ENCODE measurements at regions not wholly inside any gene's neighbourhood (a gene's known extent, or its start where the extent isn't known, plus 50 kb on each side); places are given as distances from the start of the nearest gene placed in this dataset.

GRCh38 chr6:163963205-163964120 lies 548.9 kb downstream of the QKI start:
- Histone ChIP-seq H3F3A (ENCODE audit: insufficient read depth, low read length, poor library complexity, severe bottlenecking) (no peaks in the 10 kb centered on the region), H3K27me3 (ENCODE audit: insufficient read depth, low read depth, low read length) (no peaks in the 10 kb centered on the region), H3K27ac (ENCODE audit: low read length) (no peak overlapping the region), H2AFZ (ENCODE audit: low read depth, low read length) (no peak overlapping the region), H3K4me2 (ENCODE audit: low read length) (no peak overlapping the region), H3K4me3 (ENCODE audit: low read length) (no peak overlapping the region), H3K9me3 (ENCODE audit: low read length) (no peaks in the 10 kb centered on the region), H3K36me3 (ENCODE audit: insufficient read depth, low read length) (no peaks in the 10 kb centered on the region), H3K79me2 (replicated peaks; ENCODE audit: insufficient read depth, low read length) (no peaks in the 10 kb centered on the region), H3K9me2 (ENCODE audit: insufficient read depth, low read length) (no peaks in the 10 kb centered on the region), H3K9ac (ENCODE audit: low read length) (no peak overlapping the region), H4K20me1 (ENCODE audit: insufficient read depth) (no peaks in the 10 kb centered on the region)
- TF ChIP-seq MXI1 (conservative IDR thresholded peaks at IDR 0.05; ENCODE audit: poor library complexity, severe bottlenecking) (no peak), TAF1 (IDR thresholded peaks at IDR 0.05; ENCODE audit: low read depth) (no peak), POLR2AphosphoS5 (IDR thresholded peaks at IDR 0.05) (no peak), EP300 (conservative IDR thresholded peaks at IDR 0.05; ENCODE audit: poor library complexity, severe bottlenecking) (no peak), CTCF (IDR thresholded peaks at IDR 0.05; ENCODE audit: poor library complexity, severe bottlenecking) (no peak), SMC3 (conservative IDR thresholded peaks at IDR 0.05; ENCODE audit: poor library complexity) (no peak), REST (IDR thresholded peaks at IDR 0.05; ENCODE audit: borderline replicate concordance) (no peak)

GRCh38 chr6:163962627-163963117 lies 548.2 kb downstream of the QKI start:
- no peak for TF ChIP-seq CTCF (IDR thresholded peaks at IDR 0.05; ENCODE audit: poor library complexity, severe bottlenecking)
- no peaks in the 10 kb centered on the region for H3K36me3 ChIP-seq (ENCODE audit: insufficient read depth, low read length)
- H3F3A ChIP-seq (ENCODE audit: insufficient read depth, low read length, poor library complexity, severe bottlenecking), result no peaks in the 10 kb centered on the region

More at GRCh38 chr6:163962627-163963117, 548.2 kb downstream of the QKI start:
- Histone ChIP-seq H4K20me1 (ENCODE audit: insufficient read depth) (no peaks in the 10 kb centered on the region), H2AFZ (ENCODE audit: low read depth, low read length) (no peak overlapping the region), H3K79me2 (replicated peaks; ENCODE audit: insufficient read depth, low read length) (no peaks in the 10 kb centered on the region), H3K27ac (ENCODE audit: low read length) (no peak overlapping the region), H3K9me3 (ENCODE audit: low read length) (no peaks in the 10 kb centered on the region), H3K4me3 (ENCODE audit: low read length) (no peak overlapping the region), H3K4me2 (ENCODE audit: low read length) (no peak overlapping the region), H3K9ac (ENCODE audit: low read length) (no peak overlapping the region), H3K27me3 (ENCODE audit: insufficient read depth, low read depth, low read length) (no peaks in the 10 kb centered on the region), H3K9me2 (ENCODE audit: insufficient read depth, low read length) (no peaks in the 10 kb centered on the region)

All from neural cell (in vitro differentiated cells).